ENCODE measurements at regions not wholly inside any gene's neighbourhood (a gene's known extent, or its start where the extent isn't known, plus 50 kb on each side); places are given as distances from the start of the nearest gene placed in this dataset.

DNA sequence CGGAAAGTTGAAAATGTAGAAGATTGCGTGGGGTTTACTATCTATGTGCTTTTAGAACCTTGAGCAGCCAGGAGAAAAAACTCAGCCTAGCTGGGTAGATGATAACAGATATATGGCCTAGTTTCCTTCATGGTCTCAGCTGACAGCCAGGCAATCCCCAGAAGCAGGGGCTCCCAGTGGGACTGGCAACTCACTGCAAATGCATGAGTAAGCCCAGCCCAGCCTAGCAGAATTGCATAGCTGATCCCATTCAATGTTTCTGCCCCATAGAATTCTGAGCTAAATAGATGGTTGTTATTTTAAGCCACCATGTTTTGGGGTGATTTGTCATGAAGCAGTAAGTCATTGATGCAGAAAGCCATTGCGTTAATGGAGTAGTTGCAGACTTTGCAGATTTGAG lies 108.5 kb downstream of the ERCC5 start:
- Mint-ChIP-seq H3K9me3 (no peaks in the 10 kb centered on the region), H3K27me3 (peaks cover 2% of the 10 kb centered on the region), H3K4me3 (no peak overlapping the region), H3K4me1 (no peaks in the 10 kb centered on the region), H3K27ac (no peak overlapping the region), H3K36me3 (no peaks in the 10 kb centered on the region)
- POLR2A ChIA-PET = no interaction called here
- DNase-seq = no peak
- ATAC-seq (ENCODE audit: low read depth) = no peak

DNA sequence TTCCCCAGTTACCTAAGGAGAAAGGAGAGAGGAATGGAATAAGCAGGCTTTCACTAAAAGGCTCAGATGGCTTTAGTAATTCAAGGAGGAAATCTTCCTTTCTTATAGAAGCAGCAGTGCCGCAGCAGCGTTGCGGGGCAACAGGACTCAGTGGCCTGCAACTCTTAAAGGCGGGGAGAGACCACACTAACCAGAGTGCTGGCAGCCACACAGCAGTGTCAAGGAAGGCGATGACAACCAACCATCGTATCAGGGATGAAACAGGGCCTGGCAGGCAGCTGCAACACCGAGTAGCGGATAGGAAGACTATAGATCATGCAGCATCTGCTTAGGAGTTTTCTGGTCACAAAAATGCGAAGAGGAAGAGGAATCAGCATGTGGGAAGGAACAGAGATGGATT lies 106.0 kb downstream of the ERCC5 start:
- ATAC-seq (ENCODE audit: low read depth) (no peak), DNase-seq (no peak)
- POLR2A ChIA-PET = no interaction called here
- H3K4me3 Mint-ChIP-seq = no peak overlapping the region
- no peaks in the 10 kb centered on the region for H3K9me3 Mint-ChIP-seq
- no peaks in the 10 kb centered on the region for H3K36me3 Mint-ChIP-seq
- no peak overlapping the region for H3K27ac Mint-ChIP-seq
- no peaks in the 10 kb centered on the region for H3K4me1 Mint-ChIP-seq
- peaks cover 4% of the 10 kb centered on the region for H3K27me3 Mint-ChIP-seq

DNA sequence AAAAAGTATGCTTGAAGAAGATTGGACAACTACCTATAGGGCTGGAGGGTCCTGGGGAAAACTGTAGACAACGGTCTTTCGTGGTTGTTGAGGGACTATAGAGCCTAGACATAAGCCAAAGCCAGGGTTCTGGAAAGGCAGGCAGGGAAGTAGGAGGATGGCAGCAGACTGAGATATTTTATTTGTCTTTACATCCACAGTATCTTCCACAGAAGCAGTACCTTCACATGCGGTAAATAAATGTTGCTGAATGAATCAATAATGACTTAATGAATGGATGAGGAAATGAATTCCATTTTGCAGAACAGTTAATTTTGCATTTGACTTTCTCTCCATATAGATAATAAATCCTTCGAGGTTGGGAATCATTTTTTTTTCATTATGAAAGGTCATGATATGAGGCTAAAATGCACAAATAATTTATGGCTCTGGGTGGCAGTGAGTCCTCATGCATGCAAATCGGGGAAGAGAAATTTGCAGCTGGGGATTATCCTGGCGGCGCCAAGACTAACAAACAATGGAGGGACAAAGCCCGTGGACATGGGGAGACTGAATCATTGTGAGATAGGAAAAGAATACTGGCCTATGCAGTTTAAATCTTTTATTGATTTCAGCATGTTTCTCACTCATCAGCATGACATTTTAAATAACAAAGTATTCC lies 102.0 kb downstream of the ERCC5 start:
- Mint-ChIP-seq H3K36me3 (no peaks in the 10 kb centered on the region), H3K4me1 (no peaks in the 10 kb centered on the region), H3K27me3 (peaks cover 7% of the 10 kb centered on the region), H3K9me3 (no peaks in the 10 kb centered on the region), H3K4me3 (no peak overlapping the region), H3K27ac (no peak overlapping the region)
- no peak for ATAC-seq (ENCODE audit: low read depth)
- POLR2A ChIA-PET = no interaction called here
- DNase-seq = no peak

DNA sequence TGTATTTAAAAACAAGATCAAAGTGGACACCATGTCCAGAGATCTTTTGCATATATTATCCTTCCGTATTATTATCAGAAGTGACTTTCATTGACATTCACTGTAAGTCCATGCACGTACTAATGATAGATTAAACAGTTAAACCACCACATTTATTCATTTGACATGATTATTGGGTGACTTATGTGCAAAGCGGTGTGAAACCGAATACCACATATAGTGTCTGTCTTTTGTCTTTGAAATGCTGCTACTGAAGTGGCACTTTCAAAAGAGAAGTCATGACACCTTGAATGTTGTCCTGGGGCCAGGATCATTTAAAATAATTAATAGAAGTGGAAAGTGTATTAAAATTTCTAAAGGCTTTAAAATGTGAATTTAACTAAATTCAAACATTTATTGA lies 100.1 kb downstream of the ERCC5 start:
- POLR2A ChIA-PET = no interaction called here
- DNase-seq = no peak
- no peak for ATAC-seq (ENCODE audit: low read depth)
- Mint-ChIP-seq H3K27ac (no peak overlapping the region), H3K9me3 (no peaks in the 10 kb centered on the region), H3K4me3 (no peak overlapping the region), H3K4me1 (no peaks in the 10 kb centered on the region), H3K36me3 (no peaks in the 10 kb centered on the region), H3K27me3 (peaks cover 7% of the 10 kb centered on the region)

DNA sequence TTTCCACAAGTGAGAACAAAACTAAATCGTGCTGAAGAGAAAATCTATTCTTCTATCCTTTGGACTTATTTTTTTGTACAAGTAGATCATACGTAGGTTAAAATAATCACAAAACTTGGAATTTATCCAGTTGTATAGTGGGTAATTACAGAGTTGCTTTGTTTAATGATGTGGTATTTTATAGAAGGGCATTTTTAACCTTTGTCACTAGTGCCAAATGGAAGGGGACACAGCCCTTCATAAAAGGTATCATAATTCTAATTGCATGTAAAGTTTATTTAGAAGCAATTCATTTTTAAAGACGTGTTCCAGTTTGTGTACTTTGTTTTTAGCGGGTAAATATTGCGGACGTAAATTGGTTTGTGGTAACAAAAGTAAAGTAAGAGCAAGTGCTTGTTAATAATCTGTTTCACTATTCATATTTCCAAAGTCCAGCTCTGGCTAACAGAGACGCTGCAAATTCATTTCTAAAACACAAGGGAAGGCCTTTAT lies 99.5 kb downstream of the ERCC5 start:
- POLR2A ChIA-PET = no interaction called here
- H3K27me3 Mint-ChIP-seq = peaks cover 7% of the 10 kb centered on the region
- DNase-seq (no peak), ATAC-seq (ENCODE audit: low read depth) (no peak)
- H3K9me3 Mint-ChIP-seq = no peaks in the 10 kb centered on the region
- H3K4me1 Mint-ChIP-seq = no peaks in the 10 kb centered on the region
- no peak overlapping the region for H3K27ac Mint-ChIP-seq
- H3K4me3 Mint-ChIP-seq = no peak overlapping the region
- no peaks in the 10 kb centered on the region for H3K36me3 Mint-ChIP-seq

DNA sequence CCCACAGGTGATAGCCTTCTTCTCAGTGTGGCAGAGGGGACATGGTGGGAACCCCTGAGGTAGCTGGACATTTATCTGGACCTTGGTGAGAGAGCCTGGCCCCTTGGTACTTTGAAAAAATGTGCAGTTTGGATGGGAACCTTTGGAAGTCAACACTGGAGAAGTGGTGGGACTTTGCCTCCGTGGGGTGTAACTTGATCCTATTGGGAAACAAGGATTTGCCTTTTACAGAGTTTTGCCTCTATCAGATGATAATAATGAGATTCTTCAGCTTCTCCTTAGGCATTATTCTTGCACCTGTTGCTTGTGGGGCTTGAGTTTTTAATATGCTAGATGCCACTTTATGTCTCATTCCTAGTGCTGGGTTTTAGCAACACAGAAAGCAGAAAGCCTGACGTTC lies 99.0 kb downstream of the ERCC5 start:
- no peak for DNase-seq
- H3K27ac Mint-ChIP-seq = no peak overlapping the region
- peaks cover 1% of the 10 kb centered on the region for H3K9me3 Mint-ChIP-seq
- POLR2A ChIA-PET = no interaction called here
- no peak for ATAC-seq (ENCODE audit: low read depth)
- H3K27me3 Mint-ChIP-seq = peaks cover 7% of the 10 kb centered on the region
- H3K4me1 Mint-ChIP-seq = no peaks in the 10 kb centered on the region
- H3K36me3 Mint-ChIP-seq = no peaks in the 10 kb centered on the region
- no peak overlapping the region for H3K4me3 Mint-ChIP-seq

DNA sequence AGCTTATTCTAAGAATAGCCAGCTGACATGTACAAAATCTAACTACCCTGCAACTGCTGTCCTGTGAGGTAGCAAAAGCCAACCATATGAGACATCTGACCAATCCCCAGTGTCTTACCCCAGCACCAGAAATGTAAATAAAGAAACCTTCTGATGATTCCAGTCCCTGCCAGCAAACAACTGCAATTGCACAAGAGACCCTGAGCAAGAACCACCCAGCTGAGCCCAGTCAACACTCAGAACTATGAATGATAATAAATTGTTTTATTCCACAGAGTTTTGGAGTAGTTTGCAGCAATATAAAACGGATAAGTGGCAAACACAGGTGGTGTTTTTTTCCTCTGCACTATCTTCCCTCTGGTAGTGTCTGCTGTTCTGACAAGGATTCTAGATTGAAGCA lies 94.9 kb downstream of the ERCC5 start:
- H3K36me3 Mint-ChIP-seq = no peaks in the 10 kb centered on the region
- H3K27me3 Mint-ChIP-seq = peaks cover 5% of the 10 kb centered on the region
- H3K4me1 Mint-ChIP-seq = no peaks in the 10 kb centered on the region
- ATAC-seq (ENCODE audit: low read depth) = no peak
- H3K4me3 Mint-ChIP-seq = no peak overlapping the region
- no peak for DNase-seq
- H3K9me3 Mint-ChIP-seq = peaks cover 1% of the 10 kb centered on the region
- no peak overlapping the region for H3K27ac Mint-ChIP-seq
- POLR2A ChIA-PET = no interaction called here

DNA sequence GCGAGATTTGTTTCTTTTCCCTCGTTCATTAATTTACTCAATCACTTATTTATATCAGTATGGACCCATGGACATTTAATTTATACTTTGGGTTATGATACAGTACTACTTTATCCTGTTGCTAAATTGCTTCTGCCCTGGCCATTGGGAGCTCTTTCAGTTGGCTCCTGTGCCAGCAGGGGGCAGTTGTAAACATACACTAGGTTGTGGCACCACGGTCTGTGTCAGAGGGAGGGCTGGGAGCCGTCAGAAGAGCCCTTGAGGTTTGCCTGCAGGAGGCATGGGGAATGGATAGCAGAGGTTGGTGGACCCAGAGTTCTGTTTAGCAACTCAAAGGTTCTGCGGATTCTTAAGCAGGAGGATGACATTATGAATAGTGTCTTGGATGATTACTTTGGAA lies 94.3 kb downstream of the ERCC5 start:
- H3K4me1 Mint-ChIP-seq = no peaks in the 10 kb centered on the region
- no peak overlapping the region for H3K4me3 Mint-ChIP-seq
- ATAC-seq (ENCODE audit: low read depth) (no peak), DNase-seq (no peak)
- H3K27me3 Mint-ChIP-seq = peaks cover 5% of the 10 kb centered on the region
- no peak overlapping the region for H3K27ac Mint-ChIP-seq
- POLR2A ChIA-PET = no interaction called here
- no peaks in the 10 kb centered on the region for H3K36me3 Mint-ChIP-seq
- H3K9me3 Mint-ChIP-seq = peaks cover 1% of the 10 kb centered on the region

DNA sequence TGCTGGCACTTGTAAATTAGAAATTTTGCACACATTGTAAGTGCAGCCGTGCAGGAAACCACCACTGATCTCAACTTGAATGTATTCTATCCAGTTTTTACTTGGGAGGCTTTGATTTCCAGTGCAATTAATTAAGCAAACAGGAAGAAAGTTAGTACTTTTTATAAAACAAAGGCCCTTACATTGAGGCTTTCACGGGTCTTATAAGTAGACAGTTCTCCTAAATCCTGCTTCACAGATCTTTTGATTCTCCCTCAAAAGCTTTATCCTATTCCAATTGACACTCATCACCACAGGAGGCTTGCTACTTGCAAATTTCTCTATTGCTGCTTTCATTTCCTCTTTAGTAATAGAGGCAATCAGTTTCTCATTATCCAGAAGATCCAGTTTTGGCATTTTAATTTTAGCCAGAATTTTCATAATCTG lies 90.1 kb downstream of the ERCC5 start:
- DNase-seq (no peak), ATAC-seq (ENCODE audit: low read depth) (no peak)
- H3K36me3 Mint-ChIP-seq = no peaks in the 10 kb centered on the region
- H3K4me1 Mint-ChIP-seq = no peaks in the 10 kb centered on the region
- H3K27me3 Mint-ChIP-seq = no peaks in the 10 kb centered on the region
- POLR2A ChIA-PET = no interaction called here
- peaks cover 1% of the 10 kb centered on the region for H3K9me3 Mint-ChIP-seq
- H3K27ac Mint-ChIP-seq = no peak overlapping the region
- H3K4me3 Mint-ChIP-seq = no peak overlapping the region

DNA sequence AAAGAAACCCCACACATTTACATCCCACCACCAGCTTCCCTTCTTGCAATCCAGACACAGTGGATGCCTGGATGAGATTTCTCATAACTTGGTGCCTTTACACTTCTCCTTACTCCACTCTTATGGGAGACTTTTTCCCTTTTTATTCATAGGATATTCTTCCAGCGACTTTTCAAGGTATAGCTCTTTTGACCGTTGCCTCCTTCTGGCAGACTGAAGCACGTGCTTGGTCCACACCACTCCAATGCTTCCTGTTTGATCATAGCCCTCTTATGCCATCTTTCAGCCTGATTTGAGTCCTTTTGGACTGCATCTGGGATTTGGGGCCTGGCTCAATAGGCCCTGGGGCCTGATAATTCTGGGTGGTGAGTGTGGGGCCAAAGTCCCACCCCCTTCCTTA lies 87.7 kb downstream of the ERCC5 start:
- DNase-seq (no peak), ATAC-seq (ENCODE audit: low read depth) (no peak)
- Mint-ChIP-seq H3K9me3 (no peaks in the 10 kb centered on the region), H3K27ac (no peak overlapping the region), H3K4me3 (no peak overlapping the region), H3K36me3 (no peaks in the 10 kb centered on the region), H3K27me3 (no peaks in the 10 kb centered on the region), H3K4me1 (no peaks in the 10 kb centered on the region)
- POLR2A ChIA-PET = no interaction called here

DNA sequence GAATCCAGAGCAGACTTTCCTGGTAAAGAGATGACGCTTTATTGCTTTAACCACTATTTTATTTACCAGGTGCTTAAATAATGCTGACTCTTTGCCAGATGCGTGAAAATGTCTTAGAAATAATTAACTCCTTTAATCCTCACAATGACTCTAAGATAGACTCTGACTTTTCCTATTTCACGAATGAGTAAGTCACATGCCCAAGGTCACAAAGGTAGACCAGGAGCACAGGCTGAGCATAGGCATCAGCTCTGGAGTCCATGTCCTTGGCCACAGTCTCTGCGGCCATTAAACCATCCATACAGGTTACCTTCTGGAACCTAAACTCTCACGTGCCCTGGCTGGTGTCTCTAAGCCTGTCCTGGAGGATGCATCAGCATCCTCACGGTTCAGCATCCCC lies 87.3 kb downstream of the ERCC5 start:
- ATAC-seq (ENCODE audit: low read depth) (no peak), DNase-seq (no peak)
- Mint-ChIP-seq H3K9me3 (no peaks in the 10 kb centered on the region), H3K27ac (no peak overlapping the region), H3K27me3 (peaks cover under 1% of the 10 kb centered on the region), H3K36me3 (no peaks in the 10 kb centered on the region), H3K4me3 (no peak overlapping the region), H3K4me1 (no peaks in the 10 kb centered on the region)
- POLR2A ChIA-PET = no interaction called here

DNA sequence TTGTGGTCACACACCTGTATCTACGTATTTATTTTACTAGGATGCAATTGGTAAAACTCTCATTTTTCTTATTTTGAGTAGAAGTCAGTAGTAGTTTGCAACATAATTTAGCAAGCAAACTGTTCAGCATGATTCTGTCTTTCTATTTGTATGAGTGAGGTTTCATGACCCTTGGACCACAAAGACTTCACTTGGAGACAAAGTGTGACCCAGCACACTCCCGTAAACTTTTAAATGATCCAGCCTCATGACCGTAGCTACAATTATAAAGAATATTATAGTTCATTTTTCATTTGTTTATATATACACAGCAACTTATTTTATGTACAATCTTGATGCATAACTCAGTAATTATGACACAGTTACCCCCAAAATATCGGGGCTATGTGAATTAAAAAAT lies 86.5 kb downstream of the ERCC5 start:
- no peak for DNase-seq
- Mint-ChIP-seq H3K27me3 (peaks cover 6% of the 10 kb centered on the region), H3K4me1 (no peaks in the 10 kb centered on the region), H3K27ac (no peak overlapping the region), H3K9me3 (peaks cover 3% of the 10 kb centered on the region), H3K4me3 (no peak overlapping the region), H3K36me3 (no peaks in the 10 kb centered on the region)
- no peak for ATAC-seq (ENCODE audit: low read depth)
- POLR2A ChIA-PET = no interaction called here

DNA sequence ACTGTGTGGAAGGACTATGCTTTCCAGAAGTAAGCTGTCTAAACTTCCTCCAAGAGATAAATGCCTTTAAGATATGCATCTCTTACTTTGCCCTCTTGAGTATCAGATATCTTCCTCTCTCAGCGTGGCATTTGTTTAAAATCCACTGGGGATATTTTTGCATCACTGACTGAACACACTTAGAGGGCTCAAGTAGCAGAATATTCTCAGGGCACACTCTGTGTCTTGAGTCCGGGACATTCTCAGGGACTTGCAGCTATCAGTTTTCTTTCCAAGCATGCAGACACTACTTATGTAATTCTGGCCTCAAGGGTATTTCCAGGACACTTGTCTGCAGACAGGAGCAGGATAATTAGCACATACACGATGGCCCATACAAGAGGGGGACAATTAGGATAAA lies 84.7 kb downstream of the ERCC5 start:
- Mint-ChIP-seq H3K36me3 (no peaks in the 10 kb centered on the region), H3K4me1 (no peaks in the 10 kb centered on the region), H3K27me3 (peaks cover 6% of the 10 kb centered on the region), H3K27ac (no peak overlapping the region), H3K9me3 (peaks cover 3% of the 10 kb centered on the region), H3K4me3 (no peak overlapping the region)
- POLR2A ChIA-PET = no interaction called here
- DNase-seq = no peak
- no peak for ATAC-seq (ENCODE audit: low read depth)

DNA sequence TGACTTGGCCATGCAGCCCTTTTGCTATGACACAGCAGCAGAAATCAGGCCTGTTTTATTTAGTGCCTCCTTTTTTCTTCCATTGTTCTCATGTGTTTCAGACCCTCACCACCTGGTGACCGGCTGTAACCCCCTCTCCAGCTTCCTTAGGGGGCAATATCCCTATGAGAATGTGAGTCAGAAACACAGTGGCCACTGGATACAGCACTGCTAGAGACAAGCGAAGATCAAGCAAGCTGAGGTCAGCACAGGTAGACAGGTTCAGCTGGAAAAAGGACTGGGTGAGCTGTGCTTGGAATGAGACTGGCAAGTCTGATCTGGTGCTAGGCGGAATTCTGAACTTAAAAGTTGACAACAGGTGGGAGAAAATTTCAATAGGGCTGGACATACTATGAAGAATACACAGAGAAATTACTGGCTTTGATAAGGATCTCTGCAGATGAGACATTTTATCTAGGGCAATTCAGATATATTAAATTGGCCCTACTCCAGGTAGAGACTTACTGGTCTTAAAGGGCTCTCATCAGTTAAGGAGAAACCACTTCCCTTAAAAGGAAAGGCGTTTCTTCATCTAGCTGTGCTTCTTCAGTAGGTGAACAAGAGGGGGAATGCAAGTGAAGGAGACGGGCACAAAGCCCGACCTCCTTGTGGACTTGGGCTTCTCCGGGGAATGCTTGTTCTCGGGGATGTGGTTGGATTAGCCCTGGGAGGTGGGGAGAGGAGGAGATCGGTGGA lies 83.3 kb downstream of the ERCC5 start:
- DNase-seq (no peak), ATAC-seq (ENCODE audit: low read depth) (no peak)
- H3K9me3 Mint-ChIP-seq = peaks cover 5% of the 10 kb centered on the region
- H3K36me3 Mint-ChIP-seq = no peaks in the 10 kb centered on the region
- H3K4me1 Mint-ChIP-seq = no peaks in the 10 kb centered on the region
- H3K27ac Mint-ChIP-seq = no peak overlapping the region
- POLR2A ChIA-PET = no interaction called here
- peaks cover 6% of the 10 kb centered on the region for H3K27me3 Mint-ChIP-seq
- no peak overlapping the region for H3K4me3 Mint-ChIP-seq
